ENCODE measurements at regions not wholly inside any gene's neighbourhood (a gene's known extent, or its start where the extent isn't known, plus 50 kb on each side); places are given as distances from the start of the nearest gene placed in this dataset.

GRCh38 chr11:96642583-96642982 lies 252.8 kb downstream of the JRKL start:
- Histone ChIP-seq H3K4me3 (no peak overlapping the region), H3K36me3 (no peaks in the 10 kb centered on the region), H3K27me3 (no peaks in the 10 kb centered on the region), H3K4me1 (peaks cover 0 to 6% of the 10 kb centered on the region in 2 donors), H3K9me3 (no peaks in the 10 kb centered on the region), H3K27ac (no peak overlapping the region)
- no peak for DNase-seq (ENCODE audit: low spot score in 2 of 2)
- TF ChIP-seq, protein P1, sequence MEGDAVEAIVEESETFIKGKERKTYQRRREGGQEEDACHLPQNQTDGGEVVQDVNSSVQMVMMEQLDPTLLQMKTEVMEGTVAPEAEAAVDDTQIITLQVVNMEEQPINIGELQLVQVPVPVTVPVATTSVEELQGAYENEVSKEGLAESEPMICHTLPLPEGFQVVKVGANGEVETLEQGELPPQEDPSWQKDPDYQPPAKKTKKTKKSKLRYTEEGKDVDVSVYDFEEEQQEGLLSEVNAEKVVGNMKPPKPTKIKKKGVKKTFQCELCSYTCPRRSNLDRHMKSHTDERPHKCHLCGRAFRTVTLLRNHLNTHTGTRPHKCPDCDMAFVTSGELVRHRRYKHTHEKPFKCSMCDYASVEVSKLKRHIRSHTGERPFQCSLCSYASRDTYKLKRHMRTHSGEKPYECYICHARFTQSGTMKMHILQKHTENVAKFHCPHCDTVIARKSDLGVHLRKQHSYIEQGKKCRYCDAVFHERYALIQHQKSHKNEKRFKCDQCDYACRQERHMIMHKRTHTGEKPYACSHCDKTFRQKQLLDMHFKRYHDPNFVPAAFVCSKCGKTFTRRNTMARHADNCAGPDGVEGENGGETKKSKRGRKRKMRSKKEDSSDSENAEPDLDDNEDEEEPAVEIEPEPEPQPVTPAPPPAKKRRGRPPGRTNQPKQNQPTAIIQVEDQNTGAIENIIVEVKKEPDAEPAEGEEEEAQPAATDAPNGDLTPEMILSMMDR (IDR thresholded peaks at IDR 0.05) = no peak
- intact Hi-C loops (cut with DNase I) = no loop called here

GRCh38 chr11:96643173-96643572 lies 253.4 kb downstream of the JRKL start:
- Histone ChIP-seq H3K27ac (no peak overlapping the region), H3K4me1 (peaks cover 0 to 6% of the 10 kb centered on the region in 2 donors), H3K4me3 (no peak overlapping the region), H3K36me3 (no peaks in the 10 kb centered on the region), H3K27me3 (no peaks in the 10 kb centered on the region), H3K9me3 (no peaks in the 10 kb centered on the region)
- intact Hi-C loops (cut with DNase I) = no loop called here
- DNase-seq (ENCODE audit: low spot score in 2 of 2) = no peak
- TF ChIP-seq, protein P1 (IDR thresholded peaks at IDR 0.05) = no peak

GRCh38 chr11:96647621-96648020 lies 257.8 kb downstream of the JRKL start:
- H3K4me3 ChIP-seq = no peak overlapping the region
- intact Hi-C loops (cut with DNase I) = no loop called here
- no peaks in the 10 kb centered on the region for H3K36me3 ChIP-seq
- TF ChIP-seq, protein P1 (IDR thresholded peaks at IDR 0.05) = no peak
- H3K27ac ChIP-seq = no peak overlapping the region
- H3K4me1 ChIP-seq = peaks cover 0 to 6% of the 10 kb centered on the region in 2 donors
- no peak for DNase-seq (ENCODE audit: low spot score in 2 of 2)
- no peaks in the 10 kb centered on the region for H3K27me3 ChIP-seq
- no peaks in the 10 kb centered on the region for H3K9me3 ChIP-seq

DNA sequence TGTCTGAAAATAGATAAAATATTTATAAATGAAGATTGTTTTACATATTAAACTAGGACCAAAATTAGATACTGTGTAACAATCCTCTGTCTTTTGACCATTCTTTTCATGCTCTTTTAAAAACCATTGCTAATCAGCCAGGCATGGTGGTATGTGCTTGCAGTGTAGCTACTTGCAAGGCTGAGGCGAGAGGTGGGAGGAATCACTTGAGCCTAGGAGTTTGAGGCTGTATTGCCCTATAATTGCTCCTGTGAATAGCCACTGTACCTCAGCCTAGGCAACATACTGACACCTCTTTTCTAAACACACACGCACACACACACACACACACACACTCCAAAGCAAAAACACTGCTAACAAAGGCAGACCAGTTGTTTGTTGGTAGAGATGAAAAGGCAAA lies 259.2 kb downstream of the JRKL start:
- TF ChIP-seq, protein P1 (IDR thresholded peaks at IDR 0.05) = no peak
- DNase-seq (ENCODE audit: low spot score in 2 of 2) = no peak
- intact Hi-C loops (cut with DNase I) = no loop called here
- H3K4me3 ChIP-seq = no peak overlapping the region
- peaks cover 0 to 6% of the 10 kb centered on the region in 2 donors for H3K4me1 ChIP-seq
- H3K9me3 ChIP-seq = no peaks in the 10 kb centered on the region
- H3K27me3 ChIP-seq = no peaks in the 10 kb centered on the region
- H3K27ac ChIP-seq = no peak overlapping the region
- H3K36me3 ChIP-seq = no peaks in the 10 kb centered on the region

- Histone ChIP-seq H3K27ac (no peak overlapping the region), H3K27me3 (no peaks in the 10 kb centered on the region), H3K4me3 (no peak overlapping the region), H3K4me1 (no peaks in the 10 kb centered on the region), H3K9me3 (no peaks in the 10 kb centered on the region), H3K36me3 (no peaks in the 10 kb centered on the region)
- DNase-seq (ENCODE audit: low spot score in 2 of 2) = no peak
- intact Hi-C loops (cut with DNase I) = no loop called here
- TF ChIP-seq, protein P1 (IDR thresholded peaks at IDR 0.05) = no peak
Observed at GRCh38 chr11:96652516-96652915, 262.7 kb downstream of the JRKL start.

GRCh38 chr11:96655474-96655873 lies 265.7 kb downstream of the JRKL start:
- DNase-seq (ENCODE audit: low spot score in 2 of 2) = no peak
- Histone ChIP-seq H3K4me1 (no peaks in the 10 kb centered on the region), H3K27ac (no peak overlapping the region), H3K9me3 (no peaks in the 10 kb centered on the region), H3K36me3 (no peaks in the 10 kb centered on the region), H3K4me3 (no peak overlapping the region), H3K27me3 (no peaks in the 10 kb centered on the region)
- intact Hi-C loops (cut with DNase I) = no loop called here
- TF ChIP-seq, protein P1 (IDR thresholded peaks at IDR 0.05) = no peak

All from ascending aorta (tissue), 2 donors.